Activated CD4-positive, alpha-beta T cell treated with anti-CD3 and anti-CD28 coated beads, Interleukin-2, Interleukin-6, amounts not matched to agents 100 ng/mL and 50 ng/mL, durations not matched to agents 16 hours and 8 hours (primary cell): ENCODE measurements at regions not wholly inside any gene's neighbourhood (a gene's known extent, or its start where the extent isn't known, plus 50 kb on each side); places are given as distances from the start of the nearest gene placed in this dataset.

ENCODE experiments used
- DNase-seq: peaks from one replicate; pipeline ENCODE4 v3.0.0-alpha.2; 2020

GRCh38 chr10:89829262-89829886 is 128.0 kb downstream of the KIF20B start:
- no peak for DNase-seq

- no peak for DNase-seq
Observed at GRCh38 chr10:89829887-89830269, 128.5 kb downstream of the KIF20B start.

GRCh38 chr10:89830624-89831023 is 129.2 kb downstream of the KIF20B start:
- DNase-seq: no peak

- DNase-seq: no peak
Observed at GRCh38 chr10:89836840-89837164, 135.4 kb downstream of the KIF20B start.

- DNase-seq: peak; percentile 20
Observed at GRCh38 chr10:89837165-89838043, 136.0 kb downstream of the KIF20B start.

- no peak for DNase-seq
Observed at GRCh38 chr10:89838044-89838615, 136.7 kb downstream of the KIF20B start.

GRCh38 chr10:89845541-89846280 is 144.3 kb downstream of the KIF20B start:
- DNase-seq: no peak

- no peak for DNase-seq
Observed at GRCh38 chr10:89846281-89846630, 144.9 kb downstream of the KIF20B start.

- DNase-seq: no peak
Observed at GRCh38 chr10:89846786-89847185, 145.4 kb downstream of the KIF20B start.

GRCh38 chr10:89852872-89853271 is 151.5 kb downstream of the KIF20B start:
- no peak for DNase-seq

GRCh38 chr10:89853781-89854191 is 152.4 kb downstream of the KIF20B start:
- no peak for DNase-seq

- DNase-seq: no peak
Observed at GRCh38 chr10:89857431-89858042, 156.1 kb downstream of the KIF20B start.

- no peak for DNase-seq
Observed at GRCh38 chr10:89861199-89861573, 159.8 kb downstream of the KIF20B start.

- peak; percentile 83 for DNase-seq
Observed at GRCh38 chr10:89861584-89862301, 160.4 kb downstream of the KIF20B start.

GRCh38 chr10:89867964-89868363 is 166.6 kb downstream of the KIF20B start:
- no peak for DNase-seq

GRCh38 chr10:89869180-89869579 is 167.8 kb downstream of the KIF20B start:
- DNase-seq: no peak

GRCh38 chr10:89869592-89870156 is 168.3 kb downstream of the KIF20B start:
- DNase-seq: no peak

GRCh38 chr10:89870936-89871335 is 169.5 kb downstream of the KIF20B start:
- no peak for DNase-seq

GRCh38 chr10:89873055-89873454 is 171.7 kb downstream of the KIF20B start:
- DNase-seq: no peak

GRCh38 chr10:89875557-89875956 is 174.2 kb downstream of the KIF20B start:
- no peak for DNase-seq

- no peak for DNase-seq
Observed at GRCh38 chr10:89879121-89879520, 177.7 kb downstream of the KIF20B start.

- no peak for DNase-seq
Observed at GRCh38 chr10:89887406-89887805, 186.0 kb downstream of the KIF20B start.
